Activated T-cell treated with anti-CD3 and anti-CD28 coated beads, Interleukin-2, amount 50 U/mL, for 1 hour (primary cell): ENCODE measurements at regions not wholly inside any gene's neighbourhood (a gene's known extent, or its start where the extent isn't known, plus 50 kb on each side); places are given as distances from the start of the nearest gene placed in this dataset.
"Not testable (repeated sequence)": the region's sequence is repeated elsewhere in the genome, so short reads cannot be mapped to it uniquely, and the experiment has no call there.

Source experiments
- DNase-seq: peaks from one replicate; pipeline ENCODE4 v3.0.0-alpha.2; 2020

DNA sequence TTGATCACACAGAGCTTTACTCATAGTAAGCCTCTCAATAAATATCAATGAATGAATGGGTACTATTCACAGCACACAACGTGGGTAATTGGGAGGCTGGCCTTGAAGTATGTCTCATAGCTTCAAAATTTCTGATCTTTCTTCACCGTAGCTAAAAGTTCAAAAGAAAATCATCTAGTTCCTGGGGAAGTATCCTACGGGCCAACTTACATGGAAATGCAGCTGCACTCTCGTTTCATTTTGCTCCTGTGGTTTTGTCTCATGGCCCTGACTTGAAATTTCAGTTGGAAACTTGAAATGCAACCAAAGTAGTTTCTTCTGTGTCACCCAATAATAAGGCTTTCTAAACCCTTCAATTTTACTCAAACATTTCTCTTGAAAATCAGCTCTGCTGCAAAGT lies 76.1 kb upstream of the CNIH3 start:
- DNase-seq: no peak

DNA sequence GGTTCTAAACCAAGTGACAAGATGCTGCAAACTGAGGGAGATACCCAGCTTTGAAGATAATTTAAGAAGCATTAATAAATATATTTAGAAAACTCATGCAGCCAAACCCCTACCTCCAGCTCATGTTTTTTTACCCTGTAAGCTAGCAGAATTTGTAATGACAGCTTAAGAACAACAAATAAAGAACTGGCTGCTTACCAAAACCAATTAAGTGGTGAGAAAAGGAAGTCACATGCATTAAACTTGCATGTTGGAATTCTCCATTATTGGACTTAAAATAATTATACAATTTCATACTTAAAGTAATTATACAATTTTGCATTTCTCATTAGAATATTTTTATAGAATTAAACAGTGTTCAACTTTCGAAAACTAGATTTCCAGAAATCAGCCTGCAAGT lies 75.6 kb upstream of the CNIH3 start:
- DNase-seq: no peak

DNA sequence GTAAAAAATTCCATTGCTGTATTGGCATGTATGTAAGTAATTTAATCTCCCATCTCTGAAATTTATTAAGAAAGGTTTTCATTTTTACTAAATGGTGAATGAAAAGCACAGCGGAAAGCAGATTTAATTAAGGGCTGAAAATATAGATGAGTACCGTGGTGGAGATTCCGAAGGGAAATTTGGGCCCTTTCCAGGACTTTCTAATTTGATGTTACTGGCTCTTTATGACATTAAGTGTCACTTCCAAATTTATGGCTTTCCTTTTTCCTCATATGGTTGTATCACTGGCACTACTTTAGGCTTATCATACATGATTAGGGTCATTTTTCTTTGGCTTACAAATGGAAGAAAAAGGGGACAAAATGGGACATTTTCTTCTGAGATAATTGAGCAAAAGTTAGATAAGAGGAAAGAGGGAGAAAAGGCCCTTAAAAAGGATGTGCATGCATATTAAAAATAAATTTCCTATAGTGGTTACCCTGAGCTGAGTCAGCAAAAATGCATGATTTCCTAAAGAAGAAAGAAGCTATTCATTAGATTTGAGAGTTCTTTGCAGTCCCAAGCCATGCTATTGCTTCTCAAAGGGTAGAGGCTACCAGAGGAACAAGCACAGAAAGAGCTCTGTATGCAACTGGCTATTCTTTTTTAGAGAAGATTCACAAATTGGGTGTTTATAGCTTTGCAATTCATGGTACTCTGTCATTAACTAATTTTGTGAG lies 74.9 kb upstream of the CNIH3 start:
- no peak for DNase-seq

DNA sequence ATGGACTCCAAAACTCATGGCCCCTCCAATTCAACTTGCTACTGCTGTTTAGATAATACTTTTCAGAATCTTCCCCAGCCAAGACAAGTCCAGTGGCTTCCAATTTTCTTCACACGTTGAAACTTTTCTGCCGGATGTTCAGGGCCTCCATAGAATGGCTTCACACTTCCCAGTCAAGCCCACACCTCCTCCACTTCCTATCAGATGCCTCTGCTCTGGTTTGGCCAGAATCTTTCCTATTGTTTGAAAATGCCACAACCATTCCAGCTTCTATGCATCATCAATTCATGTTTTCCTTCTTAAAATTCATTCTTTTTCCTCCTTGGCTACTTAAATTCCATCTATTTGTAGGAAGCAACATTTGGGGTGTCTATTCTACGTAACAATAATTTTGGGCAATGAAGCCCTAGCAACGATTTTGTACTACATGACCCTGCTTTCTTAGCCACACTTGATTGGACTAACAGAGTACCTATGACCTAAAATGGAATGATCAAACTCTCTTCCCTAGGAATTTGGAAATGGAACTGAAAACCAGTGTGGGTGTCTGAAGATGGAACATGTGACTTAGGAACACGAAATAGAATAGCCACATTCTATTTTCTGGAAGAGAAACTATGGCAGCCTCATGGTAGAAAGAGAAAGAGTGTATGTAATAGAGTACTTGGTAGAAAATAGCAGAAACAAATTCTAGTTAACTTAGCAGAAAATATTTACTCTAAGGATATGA lies 74.1 kb upstream of the CNIH3 start:
- no peak for DNase-seq

DNA sequence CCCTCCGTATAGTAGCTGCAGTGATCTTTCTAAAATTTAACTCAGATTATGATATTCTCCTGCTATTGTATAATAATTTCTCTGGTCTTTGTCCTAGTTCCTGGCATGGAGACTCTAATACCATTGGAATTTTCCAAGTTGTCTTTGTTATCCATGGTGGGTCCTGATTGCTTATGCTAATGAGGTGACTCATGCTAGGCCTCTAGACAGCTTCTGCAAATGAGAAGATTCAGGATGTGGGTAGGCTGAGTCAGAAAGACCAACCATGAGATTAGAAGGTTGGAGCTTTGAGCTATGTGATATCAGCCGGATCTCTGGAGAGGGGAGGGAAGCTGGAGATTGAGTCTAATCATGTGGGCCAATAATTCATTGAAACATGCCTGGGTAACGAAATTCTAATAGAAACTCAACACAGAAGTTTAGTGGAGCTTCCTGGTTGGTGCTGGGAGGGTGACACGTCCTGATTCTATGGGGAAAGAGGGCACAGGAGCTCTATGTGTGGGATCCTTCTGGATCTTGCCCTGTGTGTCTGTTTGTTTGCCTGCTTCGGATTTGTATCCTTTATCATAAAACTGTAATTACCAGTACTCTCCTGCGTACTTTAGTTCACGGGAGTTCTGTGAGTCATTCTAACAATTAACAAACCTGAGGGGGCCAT lies 73.2 kb upstream of the CNIH3 start:
- no peak for DNase-seq

DNA sequence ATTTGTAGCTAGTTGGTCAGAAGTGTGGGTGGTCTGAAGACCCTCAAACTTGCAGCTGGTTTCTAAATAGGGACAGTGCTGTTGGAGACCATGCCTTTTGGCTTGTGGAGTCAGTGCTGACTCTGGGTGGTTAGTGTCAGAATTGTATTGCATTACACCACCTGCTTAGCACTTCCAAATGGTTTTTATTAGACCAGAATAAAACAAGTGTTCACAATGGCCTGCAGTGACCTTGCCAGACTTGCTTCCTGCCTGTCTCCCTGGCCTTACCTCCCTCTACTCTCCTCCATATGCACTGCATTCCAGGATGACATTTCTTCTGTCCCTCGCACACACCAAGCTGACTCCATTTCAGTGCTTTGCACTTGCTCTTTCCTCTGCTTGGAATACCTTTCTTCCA lies 72.7 kb upstream of the CNIH3 start:
- DNase-seq: no peak

DNA sequence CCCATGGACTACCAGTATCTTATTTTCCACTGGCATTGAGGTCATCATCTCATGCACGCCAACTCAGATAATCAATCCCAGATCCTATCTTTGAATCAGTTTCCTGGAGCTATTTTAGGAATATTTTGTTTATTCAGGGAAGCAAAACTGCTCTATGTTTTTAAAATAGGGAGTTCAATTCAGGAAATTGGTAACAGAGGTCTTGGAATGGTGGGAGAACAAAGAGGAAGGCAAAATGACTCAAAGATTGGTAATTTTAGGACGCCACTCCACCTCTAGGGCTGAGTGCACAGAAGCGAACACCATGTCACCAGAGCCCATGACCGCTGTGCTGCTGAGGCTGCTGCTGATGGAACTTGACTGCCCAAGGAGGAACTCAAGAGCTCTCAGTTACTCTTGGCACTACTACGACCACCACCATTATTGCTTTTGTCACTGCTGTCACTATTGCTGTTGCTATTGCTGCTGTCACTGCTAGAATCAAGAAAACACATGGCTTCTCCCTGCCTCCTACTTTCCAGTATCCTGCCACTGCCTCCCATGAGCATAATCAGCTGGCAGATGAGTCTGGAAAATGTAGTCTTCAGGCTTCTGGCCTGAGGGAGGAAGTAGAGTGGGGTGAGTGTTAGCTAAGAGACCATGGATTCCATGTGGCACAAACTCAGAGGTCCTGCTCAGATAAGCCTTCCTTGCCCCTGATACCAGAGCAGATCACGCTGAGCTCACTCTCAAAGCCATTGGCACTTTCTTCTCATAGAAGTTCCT lies 71.6 kb upstream of the CNIH3 start:
- no peak for DNase-seq

GRCh38 chr1:224545571-224545970 lies 70.5 kb upstream of the CNIH3 start:
- DNase-seq: no peak

DNA sequence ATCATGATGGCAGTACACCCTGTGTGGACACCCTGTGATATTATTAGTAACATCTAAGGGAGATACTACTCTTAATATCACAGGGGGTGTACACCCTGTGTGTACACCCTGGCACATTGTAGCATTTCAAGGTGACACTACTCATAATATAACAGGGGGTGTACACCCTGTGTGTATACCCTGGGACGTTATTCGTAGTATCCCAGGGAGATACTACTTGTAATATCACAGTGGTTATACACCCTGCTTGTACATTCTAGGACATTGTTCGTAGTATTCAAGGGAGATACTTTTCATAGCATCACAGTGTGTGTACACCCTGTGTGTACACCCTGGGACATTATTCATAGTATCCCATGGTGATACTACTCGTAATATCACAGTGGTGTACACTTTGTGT lies 67.4 kb upstream of the CNIH3 start:
- DNase-seq: no peak

- DNase-seq: not testable (repeated sequence)
These were observed 64.9 kb upstream of the CNIH3 start for GRCh38 chr1:224551189-224551588.

DNA sequence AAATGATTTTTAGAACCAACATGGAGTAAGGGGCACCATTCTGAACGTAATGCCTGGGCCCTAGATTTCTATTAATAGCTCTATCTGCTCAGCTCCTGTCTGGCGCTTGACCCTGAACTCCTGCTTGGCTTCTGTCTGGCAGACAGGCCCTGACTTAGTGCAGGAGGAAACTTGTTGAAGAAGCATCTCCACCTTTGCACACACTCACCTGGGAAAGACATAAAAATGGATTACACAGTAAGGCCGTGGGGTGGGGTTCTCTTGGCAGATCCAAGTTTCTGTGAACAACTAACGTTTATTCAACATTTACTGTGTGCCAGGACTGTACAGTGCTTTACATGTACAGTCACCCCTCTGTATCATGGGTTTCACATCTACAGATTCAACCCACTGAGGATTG lies 62.1 kb upstream of the CNIH3 start:
- no peak for DNase-seq

- no peak for DNase-seq
These were observed 61.4 kb upstream of the CNIH3 start for GRCh38 chr1:224554620-224555259.

DNA sequence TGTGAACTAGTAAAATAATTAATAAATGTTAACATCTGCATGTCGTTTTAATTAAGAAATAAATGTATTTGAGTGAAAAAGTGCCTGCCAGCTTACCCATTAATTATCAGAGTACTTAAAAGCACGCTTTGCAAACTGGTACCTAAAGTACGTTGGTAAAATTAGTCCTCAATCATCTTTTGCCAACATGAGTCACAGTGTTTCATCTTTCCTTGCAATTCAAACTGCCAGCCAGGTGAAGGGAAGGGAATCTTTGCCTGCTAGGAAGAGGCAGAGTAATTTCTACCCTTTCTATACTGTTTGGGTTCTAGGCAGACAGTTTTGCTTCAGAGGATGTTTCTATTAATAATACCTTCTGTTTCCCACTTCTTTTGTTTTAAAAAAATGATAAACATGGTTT lies 57.2 kb upstream of the CNIH3 start:
- DNase-seq: no peak

DNA sequence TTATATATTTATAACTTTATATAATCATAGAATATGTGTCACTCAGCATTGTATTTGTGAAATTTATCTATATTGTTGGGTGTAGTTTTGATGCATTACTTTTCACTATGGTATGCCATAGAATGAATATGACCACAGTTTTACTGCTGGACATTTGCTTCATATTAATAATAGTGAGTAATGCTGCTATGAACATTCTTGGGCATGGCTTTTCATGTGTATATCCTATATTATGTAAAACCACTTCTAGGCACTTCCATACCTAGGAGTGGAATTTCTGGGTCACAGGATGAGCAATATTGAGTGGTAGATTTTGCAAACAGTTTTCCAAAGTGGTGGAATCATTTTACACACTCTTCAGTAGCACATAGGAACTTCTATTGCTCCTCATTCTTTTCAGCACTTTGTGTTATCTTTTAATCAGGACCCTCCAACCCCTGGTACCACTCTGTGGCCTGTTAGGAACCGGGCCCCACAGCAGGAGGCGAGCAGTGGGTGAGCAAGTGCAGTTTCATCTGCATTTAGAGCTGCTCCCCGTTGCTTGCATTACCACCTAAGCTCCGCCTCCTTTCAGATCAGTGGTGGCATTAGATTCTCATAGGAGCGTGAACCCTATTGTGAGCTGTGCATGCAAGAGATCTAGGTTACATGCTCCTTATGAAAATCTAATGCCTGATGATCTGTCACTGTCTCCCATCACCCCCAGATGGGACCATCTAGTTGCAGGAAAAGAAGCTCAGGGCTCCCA lies 56.0 kb upstream of the CNIH3 start:
- DNase-seq: no peak

- not testable (repeated sequence) for DNase-seq
These were observed 53.2 kb upstream of the CNIH3 start for GRCh38 chr1:224562881-224563280.

- no peak for DNase-seq
These were observed 52.5 kb upstream of the CNIH3 start for GRCh38 chr1:224563666-224564065.

- no peak for DNase-seq
These were observed 51.5 kb upstream of the CNIH3 start for GRCh38 chr1:224564454-224565084.

DNA sequence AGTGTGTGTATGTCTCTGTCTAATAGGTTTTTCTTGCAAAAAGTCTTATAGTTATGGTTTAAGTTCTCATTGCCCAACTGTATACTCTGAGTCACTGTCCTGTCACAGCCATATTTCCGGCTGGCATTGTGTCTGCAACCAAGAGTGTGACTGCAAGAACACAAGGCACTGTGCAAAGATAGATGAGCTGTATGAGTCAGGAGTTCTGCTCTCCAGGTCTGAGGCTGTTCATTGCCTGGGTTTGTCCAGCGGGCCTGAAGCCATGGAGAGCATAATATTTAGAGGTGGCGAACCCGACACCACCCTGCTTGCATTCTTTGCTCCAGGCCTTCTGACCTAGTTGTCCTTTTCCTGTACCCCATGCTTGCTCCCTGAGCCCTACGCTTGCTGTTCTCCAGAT lies 50.9 kb upstream of the CNIH3 start:
- no peak for DNase-seq

DNA sequence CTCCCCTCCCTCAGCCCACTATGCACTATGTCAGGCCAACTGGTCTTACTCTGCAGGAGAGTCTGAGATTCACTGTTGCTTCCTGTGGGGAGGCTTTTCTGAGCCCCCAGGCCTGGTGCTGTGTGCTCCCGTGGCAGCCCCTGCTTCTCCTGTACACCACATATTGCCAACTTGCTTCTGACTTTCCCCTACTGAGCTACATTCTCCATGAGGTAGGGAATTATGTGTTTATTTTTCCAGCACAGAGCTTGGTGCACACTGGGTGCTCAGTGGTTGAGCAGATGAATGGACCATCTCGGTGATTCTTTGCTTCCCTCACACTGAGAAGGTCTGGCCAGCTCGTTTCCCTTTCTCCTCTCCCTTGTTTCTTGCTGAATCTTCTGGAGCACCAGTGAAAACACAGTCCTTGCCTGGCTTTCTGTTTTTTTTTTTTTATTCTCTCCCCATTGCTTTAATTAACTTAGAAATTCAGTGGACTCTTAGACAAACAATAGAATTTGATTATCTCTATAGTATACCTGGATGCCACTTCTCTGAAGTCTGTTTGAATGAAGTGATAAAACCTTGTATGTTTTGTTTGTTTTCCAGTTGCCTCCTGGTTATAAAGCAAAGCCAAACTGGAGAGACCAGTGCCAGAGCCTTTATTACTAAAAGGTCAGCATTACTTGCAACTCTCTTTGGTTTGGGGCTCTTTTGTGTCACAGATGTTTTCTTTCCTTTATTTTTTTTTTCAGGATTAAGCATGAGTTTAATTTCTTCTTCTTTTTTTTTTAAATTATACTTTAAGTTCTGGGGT lies 50.3 kb upstream of the CNIH3 start:
- DNase-seq: no peak
